A673 (cell line): ENCODE measurements at regions not wholly inside any gene's neighbourhood (a gene's known extent, or its start where the extent isn't known, plus 50 kb on each side); places are given as distances from the start of the nearest gene placed in this dataset.

Experiments used
- CTCF ChIP-seq: fragments of 300-800, 200-600 bp; sonication (generic); conservative IDR thresholded peaks from 2 replicates; pipeline ENCODE4 v1.5.1; 2017; ENCODE audit warnings: low read depth, mild to moderate bottlenecking, antibody characterized with exemption, low read length, moderate library complexity, mixed read lengths
- EZH2 ChIP-seq: fragments of 200-600 bp; sonication (generic); IDR thresholded peaks from 2 replicates; pipeline ENCODE4 v1.6.1; 2017; ENCODE audit warnings: borderline replicate concordance, low read depth, mild to moderate bottlenecking, mixed read lengths, antibody characterized with exemption, low read length; ENCODE audit not compliant: poor library complexity, severe bottlenecking

GRCh38 chr16:65932350-65933072, 434.0 kb upstream of the CDH5 start:
- TF ChIP-seq CTCF = no peak
- TF ChIP-seq EZH2 = no peak
